ENCODE measurements at regions not wholly inside any gene's neighbourhood (a gene's known extent, or its start where the extent isn't known, plus 50 kb on each side); places are given as distances from the start of the nearest gene placed in this dataset.

DNA sequence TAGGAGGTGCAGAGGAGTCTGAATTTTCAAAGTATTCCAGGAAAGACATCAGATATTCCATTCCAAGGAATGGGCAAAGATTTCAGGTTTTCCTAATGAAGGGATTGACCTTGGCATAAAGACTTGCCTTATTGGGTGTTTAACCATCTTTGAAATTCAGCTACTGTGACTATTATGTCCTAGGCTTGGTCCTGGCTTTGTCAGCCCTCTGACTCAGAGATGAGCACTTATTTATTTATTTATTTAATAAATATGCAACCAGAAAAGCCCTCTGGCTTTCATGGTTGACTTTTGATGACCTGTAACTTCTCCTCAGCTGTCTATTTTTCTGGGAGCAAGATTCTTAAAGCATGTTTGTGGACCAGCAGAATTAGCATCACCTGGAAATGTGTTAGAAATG is 455.1 kb downstream of the KIF2B start:
- H3K9me3 Mint-ChIP-seq, result peaks cover 46% of the 10 kb centered on the region
- H3K36me3 Mint-ChIP-seq (ENCODE audit: low read depth), result no peaks in the 10 kb centered on the region; the same call in 1 of the 2 replicates
- H3K4me1 Mint-ChIP-seq (ENCODE audit: low read depth), result no peaks in the 10 kb centered on the region
- no peak for DNase-seq
- no peak overlapping the region for H3K27ac Mint-ChIP-seq
- TF ChIP-seq CTCF (IDR thresholded peaks at IDR 0.05), result no peak
- no peak overlapping the region for H3K4me3 Mint-ChIP-seq
- no peaks in the 10 kb centered on the region for H3K27me3 Mint-ChIP-seq (ENCODE audit: insufficient read depth)

GRCh38 chr17:54280741-54281140 is 458.0 kb downstream of the KIF2B start:
- TF ChIP-seq CTCF (IDR thresholded peaks at IDR 0.05), result no peak
- Mint-ChIP-seq H3K27ac (no peak overlapping the region), H3K9me3 (peaks cover 54% of the 10 kb centered on the region), H3K36me3 (ENCODE audit: low read depth) (no peaks in the 10 kb centered on the region; the same call in 1 of the 2 replicates), H3K27me3 (ENCODE audit: insufficient read depth) (no peaks in the 10 kb centered on the region), H3K4me1 (ENCODE audit: low read depth) (no peaks in the 10 kb centered on the region), H3K4me3 (no peak overlapping the region)
- no peak for DNase-seq

- H3K27me3 Mint-ChIP-seq (ENCODE audit: insufficient read depth), result no peaks in the 10 kb centered on the region
- no peak for DNase-seq
- no peaks in the 10 kb centered on the region; the same call in 1 of the 2 replicates for H3K36me3 Mint-ChIP-seq (ENCODE audit: low read depth)
- no peak overlapping the region for H3K4me3 Mint-ChIP-seq
- peaks cover 58% of the 10 kb centered on the region for H3K9me3 Mint-ChIP-seq
- H3K27ac Mint-ChIP-seq, result no peak overlapping the region
- no peaks in the 10 kb centered on the region for H3K4me1 Mint-ChIP-seq (ENCODE audit: low read depth)
- no peak for TF ChIP-seq CTCF (IDR thresholded peaks at IDR 0.05)
Observed at GRCh38 chr17:54282886-54283285, 460.2 kb downstream of the KIF2B start.

DNA sequence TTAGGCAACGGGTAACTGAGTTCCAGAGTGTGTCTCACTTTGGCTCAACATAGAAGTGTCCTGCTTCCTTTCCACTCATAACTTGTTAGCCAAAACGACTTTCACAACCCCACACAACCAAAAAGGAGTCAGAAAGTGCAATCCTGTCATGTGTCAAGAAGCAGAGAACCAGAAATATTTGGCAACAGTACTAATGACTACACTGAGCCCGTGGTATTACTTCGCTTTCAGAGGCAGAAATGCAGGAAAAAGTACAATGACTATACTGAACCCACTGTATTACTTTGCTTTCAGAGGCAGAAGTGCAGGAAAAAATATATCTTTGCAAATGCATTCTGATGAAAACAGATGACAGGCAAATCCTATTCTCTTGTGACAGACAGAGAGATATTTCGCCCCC is 484.6 kb downstream of the KIF2B start:
- H3K36me3 Mint-ChIP-seq (ENCODE audit: low read depth), result no peaks in the 10 kb centered on the region
- H3K27me3 Mint-ChIP-seq (ENCODE audit: insufficient read depth), result no peaks in the 10 kb centered on the region
- no peak for DNase-seq
- H3K27ac Mint-ChIP-seq, result no peak overlapping the region
- H3K4me1 Mint-ChIP-seq (ENCODE audit: low read depth), result no peaks in the 10 kb centered on the region
- no peak for TF ChIP-seq CTCF (IDR thresholded peaks at IDR 0.05)
- H3K4me3 Mint-ChIP-seq, result no peak overlapping the region
- peaks cover 20% of the 10 kb centered on the region for H3K9me3 Mint-ChIP-seq

GRCh38 chr17:54324813-54325212 is 502.1 kb downstream of the KIF2B start:
- Mint-ChIP-seq H3K9me3 (peaks cover 34% of the 10 kb centered on the region), H3K27ac (no peak overlapping the region), H3K4me3 (no peak overlapping the region), H3K36me3 (ENCODE audit: low read depth) (no peaks in the 10 kb centered on the region), H3K4me1 (ENCODE audit: low read depth) (no peaks in the 10 kb centered on the region), H3K27me3 (ENCODE audit: insufficient read depth) (no peaks in the 10 kb centered on the region)
- no peak for TF ChIP-seq CTCF (IDR thresholded peaks at IDR 0.05)
- no peak for DNase-seq

DNA sequence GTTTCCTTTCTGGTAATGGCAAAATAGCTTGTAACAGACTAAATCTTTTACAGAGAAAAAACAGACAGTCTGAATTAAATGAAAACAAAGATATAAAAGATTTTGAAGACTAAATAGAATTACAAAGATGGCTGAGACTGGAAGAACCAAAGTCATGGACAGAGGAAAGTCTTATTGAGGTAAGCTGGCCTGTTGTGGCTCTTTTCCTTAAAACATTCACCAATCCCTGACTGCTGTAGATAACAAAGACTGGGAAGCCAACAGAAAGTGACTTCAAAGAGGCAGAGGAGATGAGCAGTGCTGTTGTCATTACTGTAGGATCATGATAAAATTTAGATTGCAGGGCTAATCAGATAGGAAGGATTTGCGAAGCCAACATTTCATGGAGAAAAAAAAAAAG is 517.0 kb downstream of the KIF2B start:
- H3K36me3 Mint-ChIP-seq (ENCODE audit: low read depth), result no peaks in the 10 kb centered on the region; the same call in 1 of the 2 replicates
- TF ChIP-seq CTCF (IDR thresholded peaks at IDR 0.05), result no peak
- peaks cover 29% of the 10 kb centered on the region for H3K9me3 Mint-ChIP-seq
- H3K27ac Mint-ChIP-seq, result no peak overlapping the region
- no peaks in the 10 kb centered on the region for H3K4me1 Mint-ChIP-seq (ENCODE audit: low read depth)
- H3K4me3 Mint-ChIP-seq, result no peak overlapping the region
- DNase-seq, result no peak
- H3K27me3 Mint-ChIP-seq (ENCODE audit: insufficient read depth), result no peaks in the 10 kb centered on the region
